ENCODE measurements at regions not wholly inside any gene's neighbourhood (a gene's known extent, or its start where the extent isn't known, plus 50 kb on each side); places are given as distances from the start of the nearest gene placed in this dataset.

- Histone ChIP-seq H3K14ac (ENCODE audit: low read length) (no peak overlapping the region), H3K36me3 (replicated peaks in 1 of 2; ENCODE audit: control insufficient read depth in 2 of 2, insufficient read depth in 2 of 2, low read length in 2 of 2) (no peaks in the 10 kb centered on the region), H3K4me2 (ENCODE audit: insufficient read depth, low read length, poor library complexity, severe bottlenecking) (no peak overlapping the region), H3K4ac (ENCODE audit: low read length) (no peak overlapping the region), H3K23ac (ENCODE audit: low read depth, low read length, poor library complexity) (no peak overlapping the region), H3K9ac (ENCODE audit: low read depth, low read length, poor library complexity) (no peak overlapping the region), H2AFZ (ENCODE audit: low read length) (no peak overlapping the region), H3K79me1 (ENCODE audit: low read depth, low read length) (no peaks in the 10 kb centered on the region), H3K4me1 (ENCODE audit: control insufficient read depth in 2 of 2, insufficient read depth in 1 of 2, low read depth in 1 of 2, low read length in 2 of 2) (no peaks in the 10 kb centered on the region), H2BK15ac (ENCODE audit: low read length) (no peak overlapping the region), H3K27ac (replicated peaks; ENCODE audit: low read length) (no peak overlapping the region), H2BK12ac (ENCODE audit: low read length) (no peak overlapping the region), H2AK5ac (ENCODE audit: low read depth, low read length) (no peak overlapping the region), H3K18ac (ENCODE audit: low read length) (no peak overlapping the region), H3K4me3 (ENCODE audit: low read length in 2 of 2) (no peak overlapping the region), H3K9me3 (replicated peaks in 1 of 2; ENCODE audit: control insufficient read depth in 2 of 2, insufficient read depth in 1 of 2, low read depth in 1 of 2, low read length in 2 of 2) (no peaks in the 10 kb centered on the region), H4K91ac (ENCODE audit: low read depth, low read length, poor library complexity) (no peak overlapping the region), H4K8ac (ENCODE audit: low read depth, low read length) (no peak overlapping the region), H3K27me3 (ENCODE audit: control insufficient read depth in 3 of 3, insufficient read depth in 3 of 3, low read depth in 1 of 3, low read length in 3 of 3) (no peaks in the 10 kb centered on the region), H2BK5ac (ENCODE audit: low read length) (no peak overlapping the region), H2BK120ac (ENCODE audit: low read depth, low read length) (no peak overlapping the region)
- no peak for DNase-seq (ENCODE audit: low spot score)
Observed at GRCh38 chr10:65367706-65368105, 1558.1 kb upstream of the LRRTM3 start.

- H3K18ac ChIP-seq (ENCODE audit: low read length) = no peak overlapping the region
- H4K91ac ChIP-seq (ENCODE audit: low read depth, low read length, poor library complexity) = no peak overlapping the region
- no peaks in the 10 kb centered on the region for H3K79me1 ChIP-seq (ENCODE audit: low read depth, low read length)
- no peak overlapping the region for H2BK12ac ChIP-seq (ENCODE audit: low read length)
- no peak overlapping the region for H2BK15ac ChIP-seq (ENCODE audit: low read length)
- H3K27me3 ChIP-seq (ENCODE audit: control insufficient read depth in 3 of 3, insufficient read depth in 3 of 3, low read depth in 1 of 3, low read length in 3 of 3) = no peaks in the 10 kb centered on the region
- H3K4me1 ChIP-seq (ENCODE audit: control insufficient read depth in 2 of 2, insufficient read depth in 1 of 2, low read depth in 1 of 2, low read length in 2 of 2) = peaks cover 0 to 5% of the 10 kb centered on the region in 2 donors
- no peak overlapping the region for H4K8ac ChIP-seq (ENCODE audit: low read depth, low read length)
- no peak overlapping the region for H3K27ac ChIP-seq (replicated peaks; ENCODE audit: low read length)
- no peak overlapping the region for H3K4me2 ChIP-seq (ENCODE audit: insufficient read depth, low read length, poor library complexity, severe bottlenecking)
- H2BK5ac ChIP-seq (ENCODE audit: low read length) = no peak overlapping the region
- no peak overlapping the region for H2AK5ac ChIP-seq (ENCODE audit: low read depth, low read length)
- no peak overlapping the region for H3K14ac ChIP-seq (ENCODE audit: low read length)
- no peak overlapping the region for H2BK120ac ChIP-seq (ENCODE audit: low read depth, low read length)
- no CpG with 5 or more reads among the region's 3 CpGs for WGBS, 2 donors (ENCODE audit: extremely low coverage in 2 of 2, insufficient read length in 2 of 2, insufficient replicate concordance in 1 of 2)
- no peaks in the 10 kb centered on the region for H3K9me3 ChIP-seq (replicated peaks in 1 of 2; ENCODE audit: control insufficient read depth in 2 of 2, insufficient read depth in 1 of 2, low read depth in 1 of 2, low read length in 2 of 2)
- no peak overlapping the region for H3K9ac ChIP-seq (ENCODE audit: low read depth, low read length, poor library complexity)
- no peak overlapping the region for H3K23ac ChIP-seq (ENCODE audit: low read depth, low read length, poor library complexity)
- no peak overlapping the region for H2AFZ ChIP-seq (ENCODE audit: low read length)
- no peak overlapping the region for H3K4me3 ChIP-seq (ENCODE audit: low read length in 2 of 2)
- H3K36me3 ChIP-seq (replicated peaks in 1 of 2; ENCODE audit: control insufficient read depth in 2 of 2, insufficient read depth in 2 of 2, low read length in 2 of 2) = no peaks in the 10 kb centered on the region
- H3K4ac ChIP-seq (ENCODE audit: low read length) = no peak overlapping the region
- no peak for DNase-seq (ENCODE audit: low spot score)
Observed at GRCh38 chr10:65375528-65375927, 1550.3 kb upstream of the LRRTM3 start.

GRCh38 chr10:65377687-65378086 lies 1548.1 kb upstream of the LRRTM3 start:
- Histone ChIP-seq H3K4me1 (ENCODE audit: control insufficient read depth in 2 of 2, insufficient read depth in 1 of 2, low read depth in 1 of 2, low read length in 2 of 2) (peaks cover 0 to 5% of the 10 kb centered on the region in 2 donors), H4K91ac (ENCODE audit: low read depth, low read length, poor library complexity) (no peak overlapping the region), H3K36me3 (replicated peaks in 1 of 2; ENCODE audit: control insufficient read depth in 2 of 2, insufficient read depth in 2 of 2, low read length in 2 of 2) (no peaks in the 10 kb centered on the region), H3K23ac (ENCODE audit: low read depth, low read length, poor library complexity) (no peak overlapping the region), H3K9me3 (replicated peaks in 1 of 2; ENCODE audit: control insufficient read depth in 2 of 2, insufficient read depth in 1 of 2, low read depth in 1 of 2, low read length in 2 of 2) (no peaks in the 10 kb centered on the region), H2BK12ac (ENCODE audit: low read length) (no peak overlapping the region), H2AFZ (ENCODE audit: low read length) (no peak overlapping the region), H3K14ac (ENCODE audit: low read length) (no peak overlapping the region), H3K18ac (ENCODE audit: low read length) (no peak overlapping the region), H4K8ac (ENCODE audit: low read depth, low read length) (no peak overlapping the region), H3K27me3 (ENCODE audit: control insufficient read depth in 3 of 3, insufficient read depth in 3 of 3, low read depth in 1 of 3, low read length in 3 of 3) (no peaks in the 10 kb centered on the region), H3K9ac (ENCODE audit: low read depth, low read length, poor library complexity) (no peak overlapping the region), H3K4me3 (ENCODE audit: low read length in 2 of 2) (no peak overlapping the region), H3K4me2 (ENCODE audit: insufficient read depth, low read length, poor library complexity, severe bottlenecking) (no peak overlapping the region), H2AK5ac (ENCODE audit: low read depth, low read length) (no peak overlapping the region), H3K79me1 (ENCODE audit: low read depth, low read length) (no peaks in the 10 kb centered on the region), H3K27ac (replicated peaks; ENCODE audit: low read length) (peak overlapping the region; percentile 40), H3K4ac (ENCODE audit: low read length) (no peak overlapping the region), H2BK120ac (ENCODE audit: low read depth, low read length) (no peak overlapping the region), H2BK15ac (ENCODE audit: low read length) (no peak overlapping the region), H2BK5ac (ENCODE audit: low read length) (no peak overlapping the region)
- peak; percentile 21 for DNase-seq (ENCODE audit: low spot score)
- WGBS, 2 donors (ENCODE audit: extremely low coverage in 2 of 2, insufficient read length in 2 of 2, insufficient replicate concordance in 1 of 2) = no CpG with 5 or more reads among the region's 1 CpG

GRCh38 chr10:65394502-65395297 lies 1531.1 kb upstream of the LRRTM3 start:
- Histone ChIP-seq H3K27ac (replicated peaks; ENCODE audit: low read length) (no peak overlapping the region), H3K9ac (ENCODE audit: low read depth, low read length, poor library complexity) (no peak overlapping the region), H4K91ac (ENCODE audit: low read depth, low read length, poor library complexity) (no peak overlapping the region), H3K18ac (ENCODE audit: low read length) (no peak overlapping the region), H3K27me3 (ENCODE audit: control insufficient read depth in 3 of 3, insufficient read depth in 3 of 3, low read depth in 1 of 3, low read length in 3 of 3) (no peaks in the 10 kb centered on the region), H2BK15ac (ENCODE audit: low read length) (no peak overlapping the region), H3K4me1 (ENCODE audit: control insufficient read depth in 2 of 2, insufficient read depth in 1 of 2, low read depth in 1 of 2, low read length in 2 of 2) (no peaks in the 10 kb centered on the region), H3K4me3 (ENCODE audit: low read length in 2 of 2) (no peak overlapping the region), H2BK5ac (ENCODE audit: low read length) (no peak overlapping the region), H2BK120ac (ENCODE audit: low read depth, low read length) (no peak overlapping the region), H2BK12ac (ENCODE audit: low read length) (no peak overlapping the region), H2AK5ac (ENCODE audit: low read depth, low read length) (no peak overlapping the region), H3K79me1 (ENCODE audit: low read depth, low read length) (no peaks in the 10 kb centered on the region), H3K9me3 (replicated peaks in 1 of 2; ENCODE audit: control insufficient read depth in 2 of 2, insufficient read depth in 1 of 2, low read depth in 1 of 2, low read length in 2 of 2) (no peaks in the 10 kb centered on the region), H3K4ac (ENCODE audit: low read length) (no peak overlapping the region), H2AFZ (ENCODE audit: low read length) (no peak overlapping the region), H3K14ac (ENCODE audit: low read length) (no peak overlapping the region), H3K4me2 (ENCODE audit: insufficient read depth, low read length, poor library complexity, severe bottlenecking) (no peak overlapping the region), H3K36me3 (replicated peaks in 1 of 2; ENCODE audit: control insufficient read depth in 2 of 2, insufficient read depth in 2 of 2, low read length in 2 of 2) (no peaks in the 10 kb centered on the region), H4K8ac (ENCODE audit: low read depth, low read length) (no peak overlapping the region), H3K23ac (ENCODE audit: low read depth, low read length, poor library complexity) (no peak overlapping the region)
- DNase-seq (ENCODE audit: low spot score) = no peak
- no CpG with 5 or more reads among the region's 2 CpGs for WGBS, 2 donors (ENCODE audit: extremely low coverage in 2 of 2, insufficient read length in 2 of 2, insufficient replicate concordance in 1 of 2)

Measured in neuronal stem cell (in vitro differentiated cells).